HG02678 (cell line): ENCODE measurements at regions not wholly inside any gene's neighbourhood (a gene's known extent, or its start where the extent isn't known, plus 50 kb on each side); places are given as distances from the start of the nearest gene placed in this dataset.
"Not testable (repeated sequence)": the region's sequence is repeated elsewhere in the genome, so short reads cannot be mapped to it uniquely, and the experiment has no call there.

ENCODE experiments used
- ATAC-seq: cut with Tn5 transposase; IDR thresholded peaks from one replicate; pipeline ENCODE4 v1.9.1; 2021; ENCODE audit warnings: mild to moderate bottlenecking, moderate library complexity; ENCODE audit not compliant: unreplicated experiment

DNA sequence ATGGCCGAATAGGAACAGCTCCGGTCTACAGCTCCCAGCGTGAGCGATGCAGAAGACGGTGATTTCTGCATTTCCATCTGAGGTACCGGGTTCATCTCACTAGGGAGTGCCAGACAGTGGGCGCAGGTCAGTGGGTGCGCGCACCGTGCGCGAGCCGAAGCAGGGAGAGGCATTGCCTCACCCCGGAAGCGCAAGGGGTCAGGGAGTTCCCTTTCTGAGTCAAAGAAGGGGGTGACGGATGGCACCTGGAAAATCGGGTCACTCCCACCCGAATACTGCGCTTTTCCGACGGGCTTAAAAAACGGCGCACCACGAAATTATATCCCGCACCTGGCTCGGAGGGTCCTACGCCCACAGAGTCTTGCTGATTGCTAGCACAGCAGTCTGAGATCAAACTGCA is 572.8 kb upstream of the AGA start:
- ATAC-seq, result not testable (repeated sequence)

DNA sequence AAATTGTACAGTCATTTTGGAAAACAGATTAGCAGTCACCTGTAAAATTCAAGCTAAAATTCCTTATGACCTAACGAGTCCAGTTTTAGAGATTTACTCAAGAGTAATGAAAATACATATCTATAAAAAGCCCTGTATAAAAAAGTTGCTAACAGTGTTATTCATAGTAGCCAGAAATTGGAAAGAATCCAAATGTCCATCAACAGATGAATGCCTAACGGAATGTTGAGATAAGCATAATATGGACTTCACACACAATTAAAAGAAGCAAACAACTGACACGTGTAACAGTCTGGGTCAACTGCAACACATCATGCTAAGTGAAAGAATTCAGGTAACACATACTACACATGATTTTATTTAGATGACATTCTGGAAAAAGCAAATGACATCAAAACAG is 584.8 kb upstream of the AGA start:
- ATAC-seq, result no peak

DNA sequence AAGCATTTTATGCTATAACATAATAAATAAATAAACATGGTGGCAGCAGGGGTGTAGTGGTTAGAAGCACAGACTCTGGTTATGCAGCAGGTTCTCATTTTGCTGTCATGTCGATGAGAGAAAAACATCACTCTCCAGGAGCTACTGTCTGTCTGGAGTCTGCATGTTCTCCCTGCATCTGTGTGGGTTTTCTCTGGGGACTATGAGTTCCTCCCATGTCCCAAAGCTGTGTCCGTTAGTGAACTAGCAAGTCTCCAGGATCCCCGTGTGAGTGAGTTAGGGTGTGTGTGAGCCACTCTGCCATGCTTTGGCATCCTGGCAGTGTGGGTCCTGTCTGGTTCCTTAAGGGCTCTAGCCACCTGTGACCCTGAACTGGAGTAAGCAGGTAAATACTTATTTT is 585.6 kb upstream of the AGA start:
- ATAC-seq, result no peak

DNA sequence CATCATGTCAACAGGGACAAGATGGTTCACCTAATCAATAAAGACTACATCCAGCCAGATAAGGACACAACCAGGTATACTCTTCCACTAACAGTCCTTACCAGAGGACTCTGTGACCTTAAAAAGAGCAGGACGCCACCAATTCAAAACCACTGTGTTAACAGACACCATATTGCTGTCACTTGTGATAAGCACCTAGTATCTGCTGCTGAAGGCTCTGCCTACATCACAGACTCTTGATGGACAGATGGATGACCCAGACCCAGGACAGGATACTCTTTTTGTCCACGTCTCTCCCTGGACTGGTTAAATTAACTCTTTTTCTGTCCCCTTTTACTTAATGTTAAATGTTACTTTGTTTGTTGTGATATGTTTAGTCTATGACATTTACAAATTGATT is 586.2 kb upstream of the AGA start:
- ATAC-seq, result no peak

DNA sequence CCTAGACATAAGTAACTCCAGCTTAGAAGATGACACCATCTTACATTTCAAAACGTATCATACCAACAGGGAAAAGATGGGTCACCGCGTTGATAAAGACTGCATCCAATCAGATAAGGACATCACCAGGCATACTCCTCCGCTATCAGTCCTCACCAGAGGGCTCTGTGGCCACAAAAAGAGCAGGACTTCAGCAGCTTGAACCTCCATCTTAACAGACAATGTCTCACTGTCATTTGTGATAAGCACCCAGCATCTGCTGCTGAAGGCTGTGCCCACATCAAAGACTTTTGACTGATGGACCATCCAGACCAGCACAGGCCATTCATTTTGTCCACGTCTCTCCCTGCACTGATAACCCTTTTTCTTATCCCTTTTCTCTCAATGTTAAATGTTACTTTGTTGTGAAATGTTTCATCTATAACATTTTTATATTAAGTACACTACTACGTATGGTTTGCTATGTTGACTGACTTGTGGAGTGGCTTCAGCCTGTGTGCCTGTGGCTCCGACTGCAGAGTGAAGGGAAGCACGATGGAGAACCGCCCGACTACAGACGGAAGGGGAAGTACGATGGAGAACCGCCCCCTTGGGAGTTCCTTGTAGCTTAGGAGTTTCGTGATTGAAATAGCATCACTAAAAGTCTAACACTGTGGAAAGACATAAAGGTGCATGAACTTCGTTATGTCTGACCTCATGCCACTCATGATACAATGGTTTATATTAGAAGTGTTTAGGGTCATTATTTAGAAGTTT is 595.4 kb upstream of the AGA start:
- ATAC-seq, result no peak

DNA sequence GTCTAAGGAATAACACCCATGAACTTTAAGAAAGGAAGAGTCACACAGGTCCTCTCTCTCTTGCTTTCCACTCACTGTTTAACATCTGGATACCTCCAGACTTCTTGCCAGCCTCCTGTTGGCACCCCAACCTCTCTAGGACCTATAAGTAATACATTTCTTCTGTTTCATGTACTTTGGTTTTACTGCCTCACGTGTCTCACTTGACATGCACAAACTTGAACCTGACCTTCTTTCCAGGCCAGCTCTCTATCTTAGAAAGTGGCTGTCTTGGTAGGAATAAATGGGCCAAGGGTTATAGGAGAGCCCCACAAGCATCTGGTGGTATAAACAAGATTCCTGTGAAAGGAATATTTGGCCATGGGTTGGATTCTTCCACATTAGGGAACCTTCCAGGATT is 614.8 kb upstream of the AGA start:
- ATAC-seq, result no peak

DNA sequence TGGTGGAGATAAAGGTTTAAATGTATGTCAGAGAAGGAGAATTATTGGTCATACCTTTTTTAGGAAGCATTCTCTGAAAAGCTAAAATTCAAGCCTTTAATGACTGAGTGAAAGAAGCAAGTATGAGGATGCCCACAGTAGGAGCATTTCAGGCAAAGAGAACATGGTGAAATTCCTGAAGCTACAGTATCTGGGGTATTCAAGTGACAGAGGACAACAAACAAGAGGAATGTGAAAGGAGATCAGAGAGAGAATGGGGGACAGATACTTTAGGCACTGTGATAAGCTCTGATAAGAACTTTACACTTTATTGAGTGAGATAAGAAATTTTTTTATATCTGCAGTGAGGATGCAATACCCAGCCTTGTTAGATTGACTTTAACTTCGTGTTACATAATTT is 621.3 kb upstream of the AGA start:
- no peak for ATAC-seq

DNA sequence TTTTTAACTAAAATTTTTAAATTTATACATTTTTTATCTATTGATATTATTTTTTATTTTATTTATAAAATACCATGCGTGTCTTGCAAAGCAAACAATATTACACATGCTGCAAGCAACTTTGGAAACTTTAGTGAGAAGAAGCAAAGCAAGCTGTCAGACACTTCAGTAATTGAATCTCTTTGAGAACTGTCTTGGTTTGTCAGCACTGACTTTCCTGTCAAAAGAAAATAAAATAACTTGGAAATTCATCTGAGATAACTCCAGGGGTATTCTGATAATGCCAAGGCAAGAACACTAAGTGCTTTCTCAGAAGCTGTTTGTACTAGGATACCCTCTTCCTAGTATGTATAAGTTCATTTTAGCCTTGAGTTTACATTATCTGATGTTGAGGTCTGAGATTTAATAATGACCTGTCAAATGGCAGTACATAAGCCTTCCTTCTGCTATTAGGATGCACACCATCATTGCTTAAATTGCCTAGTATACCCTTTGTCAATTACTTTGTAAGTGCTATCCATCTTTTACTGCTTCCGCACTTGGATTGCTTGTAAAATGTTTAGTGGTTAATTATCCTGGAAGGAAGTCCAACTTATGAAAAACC is 624.2 kb upstream of the AGA start:
- no peak for ATAC-seq

DNA sequence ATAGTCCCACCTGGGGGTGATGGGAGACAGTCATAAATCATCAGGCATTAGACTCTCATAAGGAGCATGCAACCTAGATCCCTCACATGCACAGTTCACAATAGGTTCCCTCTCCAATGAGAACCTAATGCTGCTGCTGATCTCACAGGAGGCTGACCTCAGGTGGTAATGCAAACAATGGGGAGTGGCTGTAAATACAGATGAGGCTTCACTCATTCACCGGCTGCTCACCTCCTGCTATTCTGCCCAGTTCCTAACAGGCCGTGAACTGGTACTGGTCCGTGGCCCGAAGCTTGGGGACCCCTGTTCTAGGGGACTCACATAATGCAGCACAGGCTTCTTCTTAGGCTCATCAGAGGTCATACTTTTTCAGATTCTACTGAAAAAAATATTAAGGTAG is 625.9 kb upstream of the AGA start:
- ATAC-seq, result no peak

DNA sequence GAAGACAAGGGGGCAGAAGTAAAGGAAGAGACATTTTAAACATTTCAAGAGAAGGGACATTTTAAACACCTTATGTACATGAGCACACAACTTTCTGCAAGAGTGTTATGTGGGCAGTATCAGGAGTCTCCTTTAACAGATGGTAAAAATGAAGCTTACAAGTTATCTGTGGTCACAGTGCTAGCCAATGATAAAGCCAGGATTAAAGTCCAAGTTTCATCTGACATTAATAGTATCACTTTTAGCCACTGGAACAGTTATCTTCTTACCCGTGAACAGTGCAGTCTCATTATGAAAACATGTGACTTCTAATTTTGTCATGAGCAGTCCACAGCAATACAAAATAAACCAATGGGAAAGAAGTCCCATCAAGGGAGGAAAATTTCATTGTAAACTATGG is 627.9 kb upstream of the AGA start:
- ATAC-seq, result no peak

DNA sequence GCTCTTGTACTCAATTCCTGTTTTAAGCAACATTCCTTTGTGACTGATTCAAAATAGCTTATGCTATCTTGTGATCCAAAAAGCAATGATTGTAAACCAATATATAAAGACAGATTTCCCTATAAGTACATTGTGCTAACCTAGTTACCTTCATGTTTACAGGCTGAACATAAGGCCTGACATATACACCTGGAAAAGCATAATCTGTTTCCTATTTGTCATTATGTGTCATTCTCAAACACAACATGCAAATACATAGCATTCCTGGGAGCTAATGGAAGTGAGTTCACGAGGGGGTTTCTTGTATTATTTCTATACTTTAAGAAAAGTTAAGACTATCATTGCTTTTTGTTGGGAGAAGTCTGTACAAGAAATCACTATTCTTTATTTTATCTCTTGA is 638.1 kb upstream of the AGA start:
- ATAC-seq, result no peak

DNA sequence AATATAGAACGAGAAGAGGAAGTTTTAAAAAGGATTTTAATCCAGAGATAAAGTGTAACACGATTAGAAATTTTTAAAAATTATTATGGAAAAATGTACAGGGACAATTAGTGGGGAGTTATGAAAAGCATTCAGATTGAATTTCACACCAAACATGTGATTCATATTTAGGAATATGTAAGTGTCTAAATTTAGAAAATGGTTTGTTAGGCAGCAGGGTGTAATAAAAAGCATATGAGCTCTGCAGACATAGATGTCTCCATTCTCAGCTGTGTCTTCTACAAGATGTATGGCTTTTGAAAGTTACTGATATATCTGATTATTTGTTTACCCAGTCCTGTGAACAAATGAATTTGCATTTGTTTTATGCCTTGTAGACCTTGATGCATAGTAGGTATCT is 638.9 kb upstream of the AGA start:
- ATAC-seq, result no peak

DNA sequence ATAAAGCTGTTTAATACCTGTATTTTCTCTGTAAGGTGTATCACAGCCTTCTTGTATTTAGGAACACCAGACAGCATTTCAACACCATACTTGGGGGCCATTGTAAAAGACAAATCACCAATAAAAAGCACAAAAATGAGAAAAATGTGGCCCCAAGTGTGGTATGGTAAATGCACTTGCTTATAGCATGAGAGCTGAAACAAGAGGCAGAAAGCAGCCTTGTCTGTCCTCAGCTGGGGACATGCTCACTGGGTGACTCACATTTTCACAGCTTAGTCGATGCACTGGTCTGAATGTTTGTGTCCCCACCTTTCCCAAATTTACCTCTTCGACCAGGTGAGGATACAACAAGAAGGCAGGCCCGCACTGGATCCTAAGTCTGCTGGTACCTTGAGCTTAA is 639.7 kb upstream of the AGA start:
- no peak for ATAC-seq

DNA sequence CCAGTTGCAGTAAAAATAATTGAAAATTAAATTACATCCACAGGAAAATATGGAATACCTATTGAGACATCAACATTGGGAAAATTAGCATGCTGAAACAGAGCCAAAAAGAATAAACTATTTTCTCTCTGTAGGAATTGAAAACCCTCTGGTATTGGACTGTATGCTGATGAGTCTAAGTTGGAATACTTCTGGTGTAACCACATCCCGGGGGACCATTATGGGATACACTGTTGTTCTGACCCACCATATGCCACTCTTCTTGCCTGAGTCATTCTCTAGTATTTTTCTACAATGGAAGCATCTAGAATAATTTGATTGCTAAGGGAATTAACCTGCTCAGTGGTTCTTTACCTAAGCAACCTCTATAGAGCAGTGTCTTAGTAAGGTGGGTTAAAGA is 640.7 kb upstream of the AGA start:
- ATAC-seq, result no peak

DNA sequence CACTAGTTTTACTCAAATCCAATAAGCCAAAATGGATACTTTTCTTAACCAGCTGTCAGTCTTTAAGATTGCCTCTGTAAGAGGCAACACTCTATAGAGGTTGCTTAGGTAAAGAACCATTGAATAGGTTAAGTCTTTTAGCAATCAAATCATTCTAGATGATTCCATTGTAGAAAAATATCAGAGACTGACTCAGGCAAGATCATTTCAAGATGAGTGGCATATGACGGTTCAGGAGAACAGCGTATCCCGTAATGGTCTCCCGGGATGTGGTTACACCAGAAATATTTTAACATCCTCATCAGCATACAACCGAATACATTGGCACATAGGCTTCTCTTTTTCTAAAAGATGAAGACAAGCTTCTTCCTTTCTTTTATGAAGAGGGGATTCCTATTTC is 641.7 kb upstream of the AGA start:
- no peak for ATAC-seq

DNA sequence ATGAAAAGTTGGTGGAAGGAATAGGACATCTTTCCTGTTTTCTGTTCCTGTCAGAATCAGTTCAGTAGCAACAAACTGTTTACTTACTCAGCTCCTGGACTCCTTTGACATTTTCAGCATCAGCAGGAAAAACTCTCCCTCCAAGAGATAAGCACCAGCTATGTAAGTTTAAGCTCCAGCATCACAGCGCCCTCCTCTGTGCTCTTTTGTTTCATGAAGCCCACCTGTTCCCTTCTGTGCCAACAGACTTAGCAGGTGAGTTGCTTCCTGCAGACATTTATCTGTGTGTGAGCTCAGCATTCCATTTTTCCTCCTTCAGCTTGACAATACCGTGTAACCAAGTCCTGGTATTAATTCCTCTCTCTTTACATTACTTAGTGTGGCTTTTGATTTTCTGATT is 644.1 kb upstream of the AGA start:
- no peak for ATAC-seq

DNA sequence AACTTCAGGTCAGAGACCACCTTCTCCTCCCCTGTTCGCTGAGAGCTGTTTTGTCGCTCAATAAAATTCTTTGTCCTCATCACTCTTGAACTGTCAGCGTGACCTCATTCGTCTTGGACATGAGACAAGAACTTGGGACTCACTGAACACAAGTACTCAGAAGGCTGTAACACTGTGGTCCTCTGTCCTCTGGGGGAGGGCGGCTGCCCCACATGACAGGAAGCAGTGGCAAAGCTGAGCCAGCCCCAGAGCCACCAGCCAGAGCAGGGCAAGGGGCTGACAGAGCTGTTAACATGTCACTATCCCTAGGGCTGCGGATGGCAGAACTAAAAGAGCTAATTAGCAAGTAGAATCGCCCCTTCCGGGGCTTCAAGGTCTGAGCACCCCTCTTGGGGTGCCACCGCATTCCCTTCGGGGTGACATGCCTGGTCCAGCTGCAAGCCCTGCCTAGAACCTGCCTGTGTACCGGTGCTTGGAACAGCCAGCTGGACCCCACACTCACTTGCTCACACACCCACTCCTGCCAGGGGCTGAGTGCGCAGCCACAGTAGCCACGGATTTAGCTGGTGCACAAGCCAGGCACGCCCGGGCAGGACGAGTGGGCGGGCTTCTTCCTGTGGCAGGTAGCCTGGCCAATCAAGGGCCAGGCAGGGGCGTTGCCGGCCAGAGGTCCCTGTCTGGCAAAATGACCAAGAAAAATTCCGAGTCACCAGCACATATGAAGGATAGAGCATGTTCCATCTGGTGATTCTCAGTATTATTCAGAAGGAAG is 648.6 kb upstream of the AGA start:
- no peak for ATAC-seq

DNA sequence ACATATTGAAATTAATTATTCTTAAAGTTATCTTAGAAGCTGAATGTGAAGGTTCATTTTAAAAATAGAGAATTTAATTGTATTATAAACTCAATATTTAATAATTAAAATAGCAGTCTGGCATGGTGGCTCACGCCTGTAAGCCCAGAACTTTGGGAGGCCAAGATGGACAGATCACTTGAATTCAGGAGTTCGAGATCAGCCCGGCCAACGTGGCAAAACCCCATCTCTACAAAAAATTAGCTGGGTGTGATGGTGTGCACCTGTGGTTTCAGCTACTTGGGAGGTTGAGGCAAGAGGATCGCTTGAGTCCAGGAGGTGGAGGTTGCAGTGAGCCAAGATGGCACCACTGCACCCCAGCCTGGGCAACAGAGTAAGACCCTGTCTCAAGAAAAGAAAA is 659.9 kb upstream of the AGA start:
- no peak for ATAC-seq

DNA sequence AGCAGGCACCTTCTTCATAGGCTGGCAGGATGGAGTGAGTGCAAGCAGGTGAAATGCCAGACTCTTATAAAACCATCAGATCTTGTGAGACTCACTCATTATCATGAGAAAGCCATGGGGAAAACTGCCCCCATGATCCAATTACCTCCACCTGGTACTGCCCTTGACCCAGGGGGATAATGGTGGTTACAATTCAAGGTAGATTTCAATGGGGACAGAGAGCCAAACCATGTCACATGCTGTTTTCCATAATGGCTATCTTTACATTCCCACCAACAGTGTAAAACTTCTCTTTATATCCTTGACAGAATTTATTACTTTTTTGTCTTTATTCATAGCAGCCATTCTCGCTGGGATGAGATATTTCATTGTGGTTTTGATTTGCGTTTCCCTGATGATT is 663.0 kb upstream of the AGA start:
- ATAC-seq, result no peak

DNA sequence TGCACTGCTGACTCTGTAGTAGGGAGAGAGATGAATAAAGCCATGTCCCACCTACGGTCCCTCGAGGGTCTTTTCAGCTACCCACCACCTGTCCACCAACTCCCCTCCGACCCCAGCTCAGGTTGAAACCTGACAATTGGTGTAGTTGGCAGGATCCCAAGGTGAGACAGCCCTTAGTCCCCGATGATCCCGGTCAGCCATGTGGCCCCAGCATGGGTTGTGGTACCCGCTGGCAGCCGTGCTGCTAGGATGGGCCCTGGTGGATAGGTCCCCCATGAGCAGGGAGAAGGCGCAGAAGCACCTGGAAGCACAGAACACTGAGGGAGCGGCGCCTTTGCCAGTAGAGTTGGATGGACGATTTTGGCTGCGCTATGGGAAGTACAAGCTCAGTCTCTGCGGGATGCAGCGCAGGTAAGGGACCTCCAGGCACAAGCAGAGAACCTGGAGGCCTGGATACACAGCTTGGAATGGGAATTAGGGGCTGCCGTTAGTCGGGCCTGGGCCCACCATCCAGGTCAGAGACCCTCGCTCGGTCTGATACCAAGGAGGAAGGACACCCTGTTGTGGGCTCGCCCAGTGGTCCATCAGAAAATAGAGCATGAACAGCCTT is 694.6 kb upstream of the AGA start:
- ATAC-seq, result no peak

DNA sequence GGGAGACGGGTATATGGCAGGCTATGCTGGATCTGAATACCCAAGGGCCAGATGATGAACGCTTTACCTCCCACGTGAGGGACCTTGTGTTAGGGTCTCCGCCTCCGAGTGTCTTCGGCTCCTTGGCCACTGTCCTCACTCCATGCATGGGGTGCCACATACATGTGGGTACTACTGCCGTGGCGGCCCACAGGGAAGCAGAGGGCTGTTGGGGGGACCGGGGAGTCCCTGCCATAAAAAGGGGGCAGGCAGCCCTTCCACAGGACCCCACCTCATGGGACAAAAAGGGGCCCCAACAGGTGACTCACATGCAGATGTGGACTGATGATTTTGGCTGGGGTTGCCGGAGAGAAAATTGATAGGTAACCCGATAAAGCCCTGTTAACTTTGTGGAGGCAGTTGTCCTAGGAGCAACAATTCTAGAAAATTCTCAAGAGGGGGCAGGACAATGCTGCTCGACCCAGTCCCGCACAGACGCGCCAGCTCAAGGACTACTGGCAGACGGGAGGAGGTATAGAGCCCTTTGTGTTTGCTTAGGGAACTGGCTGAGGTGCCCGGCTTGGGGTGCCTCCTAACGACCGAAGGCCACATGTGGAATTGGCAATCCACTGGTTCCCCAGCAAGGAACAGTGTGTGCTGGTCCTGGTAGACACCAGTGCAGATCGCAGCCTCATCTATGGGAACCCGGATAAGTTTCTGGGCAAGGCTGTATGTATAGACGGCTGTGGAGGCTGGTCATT is 695.7 kb upstream of the AGA start:
- no peak for ATAC-seq
